ENCODE measurements at regions not wholly inside any gene's neighbourhood (a gene's known extent, or its start where the extent isn't known, plus 50 kb on each side); places are given as distances from the start of the nearest gene placed in this dataset.

GRCh38 chr3:25259871-25260270 lies 168.2 kb upstream of the RARB start:
- DNase-seq: no peak

DNA sequence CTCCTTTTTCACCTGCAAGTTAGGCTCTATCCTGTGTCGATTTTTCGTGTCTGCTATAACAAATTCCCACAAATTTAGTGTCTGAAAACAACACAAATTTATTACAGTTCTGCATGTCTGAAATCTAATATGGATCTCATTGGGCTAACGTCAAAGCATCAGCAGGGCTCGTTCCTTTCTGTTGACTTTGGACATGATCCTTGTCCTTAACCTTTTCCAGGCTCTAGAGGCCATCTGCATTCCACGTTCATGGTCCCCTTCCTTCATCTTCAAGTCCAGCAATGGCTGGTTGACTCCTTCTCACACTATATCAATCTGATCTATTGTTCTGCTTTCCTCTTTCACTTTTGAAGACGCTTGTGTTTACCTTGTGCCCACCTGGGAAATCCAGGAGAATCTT lies 165.7 kb upstream of the RARB start:
- DNase-seq: no peak

DNA sequence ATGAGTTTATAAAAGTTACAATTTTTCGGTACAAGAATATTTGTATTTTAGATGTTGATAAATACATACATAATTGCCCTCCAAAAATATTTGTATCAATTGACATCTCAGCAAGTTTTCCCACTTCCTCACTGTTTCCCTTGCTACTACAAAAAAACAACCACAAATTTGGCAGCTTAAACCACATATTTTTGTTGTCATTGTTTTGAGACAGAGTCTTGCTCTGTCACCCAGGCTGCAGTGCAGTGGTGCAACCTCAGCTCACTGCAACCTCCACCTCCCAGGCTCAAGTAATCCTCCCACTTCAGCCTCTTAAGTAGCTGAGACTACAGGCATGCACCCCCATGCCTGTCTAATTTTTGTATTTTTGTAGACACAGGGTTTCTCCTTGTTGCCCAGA lies 162.8 kb upstream of the RARB start:
- no peak for DNase-seq

DNA sequence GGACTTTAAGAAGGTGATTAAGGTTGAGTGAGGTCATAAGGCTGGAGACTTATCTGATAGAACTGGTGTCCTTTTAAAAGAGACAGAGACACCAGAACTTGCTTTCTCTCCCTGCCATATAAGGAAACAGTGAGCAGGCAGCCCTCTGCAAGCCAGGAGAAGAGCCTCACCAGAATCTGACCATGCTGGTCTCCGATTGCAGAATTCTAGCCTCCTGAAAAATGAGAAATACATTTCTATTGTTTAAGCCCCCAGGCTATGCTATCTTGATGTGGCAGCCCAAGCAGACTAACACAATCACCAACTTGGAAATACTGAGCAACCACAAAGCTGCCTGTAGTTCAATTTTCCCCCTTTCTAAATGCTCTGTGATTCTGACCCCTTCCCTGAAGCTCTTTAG lies 161.4 kb upstream of the RARB start:
- no peak for DNase-seq

- no peak for DNase-seq
These were observed 156.0 kb upstream of the RARB start for GRCh38 chr3:25272090-25272489.

GRCh38 chr3:25273582-25274171 lies 154.4 kb upstream of the RARB start:
- no peak for DNase-seq

- no peak for DNase-seq
These were observed 150.6 kb upstream of the RARB start for GRCh38 chr3:25277503-25277902.

DNA sequence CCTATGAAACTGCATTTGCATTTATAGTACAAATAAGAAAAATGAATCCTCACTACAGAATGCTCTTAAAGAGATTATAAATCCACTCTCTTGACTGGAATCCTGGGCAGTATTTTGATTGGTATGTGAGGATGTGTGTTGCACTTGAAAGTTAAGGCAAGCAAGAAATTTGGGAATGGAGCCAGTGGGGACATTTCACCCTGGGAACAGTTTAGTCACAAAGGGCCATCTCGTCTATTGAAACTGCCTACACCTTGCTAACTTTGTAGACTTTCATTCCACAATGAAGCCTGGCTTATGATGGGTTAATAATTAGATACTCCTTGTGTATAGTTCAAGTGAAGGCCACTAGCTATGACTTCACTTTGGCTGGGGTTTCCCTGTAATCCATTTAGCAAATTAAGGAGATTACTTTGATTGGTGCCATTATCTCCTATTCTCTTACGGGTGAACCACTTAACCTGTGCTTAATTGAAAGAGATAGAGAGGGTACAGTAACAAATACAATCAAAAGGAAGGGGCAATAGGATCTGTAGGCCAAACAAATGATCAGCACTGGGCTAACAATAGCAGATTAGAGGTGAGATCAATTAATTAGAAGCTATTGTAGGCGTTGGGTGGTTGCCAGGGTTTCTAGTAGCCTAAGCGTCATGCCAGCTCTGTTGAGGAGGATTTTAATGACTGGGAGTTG lies 146.9 kb upstream of the RARB start:
- no peak for DNase-seq

GRCh38 chr3:25281732-25282126 lies 146.3 kb upstream of the RARB start:
- no peak for DNase-seq

DNA sequence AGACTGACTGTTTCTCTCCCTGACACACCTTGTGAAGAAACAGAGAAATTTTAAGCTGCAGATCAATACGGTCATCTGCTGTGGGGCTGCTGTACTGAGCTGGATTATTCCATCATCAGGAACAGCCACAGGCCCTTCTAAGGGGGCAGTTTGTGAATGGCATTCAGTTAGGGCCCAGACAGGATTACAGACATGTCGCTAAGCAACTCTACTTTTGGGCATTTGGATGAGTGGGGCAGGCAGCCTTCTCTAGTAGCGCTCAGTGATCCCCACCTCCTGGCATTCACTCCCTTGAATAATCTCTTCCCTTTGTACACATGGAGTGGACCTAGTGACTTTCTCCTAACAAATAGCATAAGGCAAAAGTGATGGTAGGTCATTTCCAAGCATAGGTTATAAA lies 144.4 kb upstream of the RARB start:
- no peak for DNase-seq

DNA sequence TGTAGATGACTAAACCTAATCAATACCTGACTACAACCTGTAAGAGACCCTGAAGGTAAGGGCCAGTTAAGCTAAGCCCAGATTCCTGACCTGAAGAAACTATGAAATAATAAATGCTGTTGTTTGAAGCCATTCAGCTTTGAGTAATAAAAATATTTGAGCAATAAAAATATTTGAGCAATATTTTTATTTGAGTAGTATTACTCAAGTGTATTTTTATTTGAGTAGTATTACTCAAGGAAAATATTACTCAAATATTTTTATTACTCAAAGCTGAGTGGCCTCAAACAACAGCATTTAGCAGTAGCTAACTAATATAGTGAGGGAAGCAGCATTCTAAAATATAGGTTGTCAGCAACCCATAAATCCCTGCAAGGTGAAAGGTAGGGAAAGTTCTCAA lies 143.8 kb upstream of the RARB start:
- DNase-seq: no peak

DNA sequence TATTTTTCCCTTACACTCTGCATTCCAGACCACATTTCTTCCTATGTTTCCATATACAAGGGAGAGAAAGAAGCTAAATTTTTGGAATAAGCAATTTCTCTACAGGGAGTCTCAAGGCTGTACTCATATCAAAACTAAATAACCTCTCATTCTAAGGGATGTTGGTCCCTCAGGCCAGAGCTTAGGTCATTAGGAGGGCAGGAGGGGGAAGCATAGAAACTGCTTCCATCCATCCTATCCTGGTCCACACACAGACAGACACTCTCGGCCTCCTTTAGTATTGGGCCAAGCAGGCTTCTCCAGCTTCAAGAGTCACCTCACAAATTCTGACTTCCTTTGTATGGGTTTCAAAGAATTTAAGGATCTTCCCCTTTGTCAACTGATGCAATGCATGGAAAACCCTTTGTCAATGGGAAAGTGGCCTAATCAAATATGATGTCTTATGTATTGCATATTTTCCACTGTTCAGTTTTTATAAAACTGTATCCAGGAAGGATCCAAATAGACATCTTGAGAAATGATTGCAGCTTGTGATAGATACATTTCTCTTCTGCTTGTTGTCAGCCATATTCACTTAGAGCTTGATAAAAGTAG lies 140.7 kb upstream of the RARB start:
- no peak for DNase-seq

- no peak for DNase-seq
These were observed 139.7 kb upstream of the RARB start for GRCh38 chr3:25288413-25288812.

DNA sequence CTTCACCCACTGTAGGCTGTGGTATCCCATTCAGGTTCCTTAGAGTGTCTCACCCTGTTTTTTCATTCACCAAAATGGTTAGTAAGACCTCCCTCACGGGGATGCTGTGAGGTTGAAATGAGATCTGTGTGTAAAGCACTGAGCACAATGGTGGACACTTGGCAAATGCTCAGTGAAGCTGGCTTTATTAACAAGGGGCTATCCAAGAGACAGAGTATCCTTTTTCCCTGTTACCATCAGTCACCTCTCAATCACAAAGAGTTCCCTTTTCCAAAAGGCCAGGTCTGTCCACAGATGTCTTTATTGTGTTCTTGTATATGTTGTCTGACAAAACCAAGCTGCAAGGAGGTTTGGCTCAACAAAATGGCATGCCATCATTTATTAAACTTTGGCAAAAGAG lies 138.9 kb upstream of the RARB start:
- DNase-seq: no peak

DNA sequence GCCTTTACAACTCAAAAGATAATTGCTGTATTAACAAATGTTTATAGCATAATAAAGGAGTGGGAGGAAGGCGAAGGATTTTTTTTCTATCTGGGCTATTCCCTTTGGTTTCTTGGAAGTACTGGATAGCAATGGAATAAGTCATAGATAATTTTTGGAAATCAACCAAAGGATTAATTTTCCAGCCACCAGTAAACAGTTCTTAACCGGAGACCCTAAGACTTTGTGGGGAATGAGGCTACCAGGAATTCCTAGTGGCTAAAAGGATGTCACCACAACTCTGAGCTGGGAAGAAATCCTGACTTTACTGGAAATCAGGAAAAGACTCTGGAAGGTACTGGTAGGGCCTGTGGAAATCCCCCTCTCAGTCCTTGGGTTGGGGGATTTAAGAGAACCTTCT lies 138.4 kb upstream of the RARB start:
- DNase-seq: no peak

DNA sequence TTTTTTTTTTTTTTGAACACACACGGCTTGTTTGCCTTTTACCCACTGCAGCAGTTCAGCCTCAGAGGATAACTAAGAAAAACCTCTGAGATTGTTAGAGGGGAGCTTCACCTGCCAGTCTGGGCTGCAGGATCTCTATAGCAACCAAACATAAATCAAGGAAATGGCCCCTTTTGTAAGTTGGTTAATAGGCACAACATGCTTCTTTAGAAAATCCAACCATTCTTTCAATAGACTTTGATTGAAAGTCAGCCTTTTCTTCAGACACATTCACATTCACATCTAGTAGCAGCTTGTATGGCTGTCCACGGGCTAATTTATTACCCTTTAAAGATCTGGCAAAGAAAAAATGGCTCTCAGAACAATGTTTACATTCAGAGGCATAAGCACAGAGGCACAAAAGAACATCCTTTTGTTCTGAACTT lies 136.6 kb upstream of the RARB start:
- no peak for DNase-seq

GRCh38 chr3:25292036-25292435 lies 136.0 kb upstream of the RARB start:
- DNase-seq: no peak

DNA sequence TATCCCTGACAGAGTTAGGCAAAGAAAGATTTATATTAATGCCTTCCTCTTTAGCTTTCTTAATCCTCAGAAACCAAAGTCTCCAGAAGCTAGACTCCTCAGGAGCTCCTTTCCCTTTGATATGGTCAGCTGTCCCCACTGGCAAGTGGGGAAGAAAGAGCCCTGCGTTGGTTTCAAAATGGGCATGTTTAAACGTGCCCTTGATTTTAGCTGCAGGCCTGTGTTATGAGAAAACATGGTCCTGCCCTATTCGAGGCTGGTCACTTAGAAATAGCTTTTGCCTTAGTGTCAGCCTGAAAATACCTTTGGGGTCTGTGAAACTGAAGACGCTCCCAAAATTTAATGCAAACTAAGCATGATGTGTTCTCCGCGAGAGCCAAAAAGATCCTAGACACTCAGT lies 135.5 kb upstream of the RARB start:
- DNase-seq: no peak

DNA sequence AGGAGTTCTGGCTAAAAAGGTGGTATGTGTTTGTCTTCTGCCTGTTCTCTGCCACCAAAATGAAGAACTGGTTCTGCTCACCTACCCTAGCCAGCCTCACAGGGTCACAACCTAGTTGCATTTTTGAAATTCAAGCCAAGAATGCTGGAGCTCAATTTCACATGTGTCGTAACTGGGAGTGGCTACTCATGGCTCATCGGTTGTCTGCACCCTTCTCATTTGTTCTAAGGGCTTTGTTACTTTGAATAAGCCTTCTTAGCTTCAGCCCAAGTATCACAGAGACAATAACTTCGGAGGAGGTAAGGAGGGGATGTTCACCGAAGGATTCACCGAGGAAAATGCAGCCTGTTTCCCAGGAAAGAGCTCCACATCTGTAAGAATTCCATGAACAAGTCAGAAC lies 134.3 kb upstream of the RARB start:
- DNase-seq: no peak

DNA sequence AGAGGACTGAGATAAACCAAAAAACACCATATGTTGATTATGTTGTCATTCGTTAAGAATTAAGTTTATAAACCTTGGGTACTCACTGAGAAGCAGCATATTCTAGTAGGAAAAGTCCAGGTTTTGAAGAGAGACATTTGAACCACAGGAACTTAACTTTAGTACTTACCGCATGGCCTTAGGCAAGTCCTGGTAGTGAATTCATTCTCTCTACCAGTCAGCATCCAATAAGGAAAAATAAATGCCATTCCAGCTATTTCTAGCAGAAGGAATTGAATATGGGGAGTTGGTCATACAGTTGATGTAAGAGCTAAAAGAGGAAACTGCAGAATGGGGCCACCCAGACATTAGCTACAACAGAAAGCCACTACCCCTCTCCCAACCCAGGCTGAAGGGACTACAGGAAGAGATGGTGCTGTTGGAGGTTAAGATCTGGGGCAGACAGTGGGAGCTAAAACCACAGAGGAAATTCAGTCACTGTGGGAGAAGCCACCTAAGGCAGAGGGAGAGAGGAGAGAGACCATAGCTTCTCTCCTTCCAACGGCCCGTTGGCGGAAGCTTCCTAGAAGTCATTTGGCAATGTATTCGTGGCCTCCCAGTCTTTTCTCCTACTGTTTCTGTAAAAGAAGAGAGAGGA lies 133.8 kb upstream of the RARB start:
- DNase-seq: no peak

- DNase-seq: no peak
These were observed 130.1 kb upstream of the RARB start for GRCh38 chr3:25297667-25298585.

DNA sequence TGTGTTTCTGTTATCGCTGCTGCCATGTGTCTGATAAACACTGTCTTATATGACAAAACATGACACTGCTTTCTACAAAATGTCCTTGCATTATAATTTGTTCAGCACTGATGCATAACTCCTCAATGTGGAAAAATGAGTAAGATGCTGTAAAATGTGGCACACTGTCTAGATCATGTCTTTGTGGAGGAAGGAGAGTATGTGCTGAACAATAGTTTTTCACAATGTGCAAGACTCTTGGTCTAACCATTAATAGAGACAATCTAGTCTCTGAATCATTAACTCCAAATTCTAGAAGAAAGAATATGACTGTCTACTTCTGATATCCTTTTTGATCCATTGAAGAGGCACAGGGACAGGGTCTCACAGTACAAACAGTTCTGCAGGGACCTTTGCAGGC lies 127.9 kb upstream of the RARB start:
- DNase-seq: no peak

- no peak for DNase-seq
These were observed 123.1 kb upstream of the RARB start for GRCh38 chr3:25304916-25305315.
